Neural progenitor cell (in vitro differentiated cells): ENCODE measurements at regions not wholly inside any gene's neighbourhood (a gene's known extent, or its start where the extent isn't known, plus 50 kb on each side); places are given as distances from the start of the nearest gene placed in this dataset.

ENCODE experiments used
- CTCF ChIP-seq: fragments of 200-600 bp; sonication (generic); IDR thresholded peaks from 2 replicates; pipeline ENCODE4 v1.5.1; 2017; ENCODE audit warnings: antibody characterized with exemption, mild to moderate bottlenecking
- EZH2 ChIP-seq: fragments of 200-600 bp; sonication (generic); IDR thresholded peaks from 2 replicates; pipeline ENCODE4 v1.6.1; 2017; ENCODE audit warnings: antibody characterized with exemption, mild to moderate bottlenecking, moderate library complexity
- EZH2phosphoT487 ChIP-seq: fragments of 200-600 bp; sonication (generic); IDR thresholded peaks from 2 replicates; pipeline ENCODE4 v1.6.1; 2017; ENCODE audit warnings: antibody characterized with exemption

GRCh38 chr6:71031912-71032311, 75.1 kb upstream of the B3GAT2 start:
- TF ChIP-seq CTCF, result no peak
- no peak for TF ChIP-seq EZH2phosphoT487
- no peak for TF ChIP-seq EZH2
